Erythroblast (primary cell): ENCODE measurements at regions not wholly inside any gene's neighbourhood (a gene's known extent, or its start where the extent isn't known, plus 50 kb on each side); places are given as distances from the start of the nearest gene placed in this dataset.

Experiments
- GATA1 ChIP-seq: IDR thresholded peaks from 2 replicates; pipeline ENCODE4 v1.6.1; 2011; ENCODE audit warnings: low read depth, mild to moderate bottlenecking, control low read depth, low read length, moderate library complexity
- POLR2A ChIP-seq: IDR thresholded peaks from 2 replicates; pipeline ENCODE4 v1.6.1; 2011; ENCODE audit warnings: mild to moderate bottlenecking, low read length

GRCh38 chr17:53092072-53092471 lies 730.7 kb upstream of the KIF2B start:
- TF ChIP-seq POLR2A = no peak
- TF ChIP-seq GATA1 = no peak
